HEK293 (cell line): ENCODE measurements at regions not wholly inside any gene's neighbourhood (a gene's known extent, or its start where the extent isn't known, plus 50 kb on each side); places are given as distances from the start of the nearest gene placed in this dataset.

Experiments used
- EGR2 ChIP-seq: fragments of 450-650 bp; formaldehyde crosslinking; IDR thresholded peaks from 2 replicates; pipeline ENCODE4 v1.5.1; 2016; ENCODE audit warnings: low read depth, missing biosample characterization, missing genetic modification characterization
- KLF10 ChIP-seq: fragments of 450-650 bp; IDR thresholded peaks from 2 replicates; pipeline ENCODE4 v1.5.1; 2018; ENCODE audit warnings: missing biosample characterization, mild to moderate bottlenecking, missing genetic modification characterization
- SETDB1 ChIP-seq: IDR thresholded peaks from one replicate; pipeline ENCODE4 v1.6.1; 2017; ENCODE audit warnings: mild to moderate bottlenecking, low read length, moderate library complexity, mixed read lengths; ENCODE audit not compliant: insufficient read length
- TCF7L2 ChIP-seq: IDR thresholded peaks from 2 replicates; pipeline ENCODE4 v1.6.1; 2011; ENCODE audit warnings: low read depth, mild to moderate bottlenecking, inconsistent platforms, low read length, moderate library complexity, borderline replicate concordance
- ZNF19 ChIP-seq: fragments of 450-650 bp; formaldehyde crosslinking; IDR thresholded peaks from 2 replicates; pipeline ENCODE4; 2016; ENCODE audit warnings: missing biosample characterization, missing genetic modification characterization, low read depth
- ZNF362 ChIP-seq: fragments of 450-650 bp; formaldehyde crosslinking; IDR thresholded peaks from 2 replicates; pipeline ENCODE4 v1.5.1; 2016; ENCODE audit warnings: missing biosample characterization, missing genetic modification characterization
- ZNF776 ChIP-seq: fragments of 450-650 bp; formaldehyde crosslinking; IDR thresholded peaks from 2 replicates; pipeline ENCODE4 v1.5.0; 2017; ENCODE audit warnings: missing biosample characterization, missing genetic modification characterization, borderline replicate concordance
- ZNF830 ChIP-seq: fragments of 450-650 bp; IDR thresholded peaks from 2 replicates; pipeline ENCODE4 v1.5.0; 2018; ENCODE audit warnings: missing biosample characterization, missing genetic modification characterization, low read depth, mild to moderate bottlenecking, moderate library complexity
- ZSCAN30 ChIP-seq: fragments of 450-650 bp; IDR thresholded peaks from 2 replicates; pipeline ENCODE4 v1.5.1; 2018; ENCODE audit warnings: missing biosample characterization, mild to moderate bottlenecking, missing genetic modification characterization, moderate library complexity
- TF ChIP-seq, protein P1 (sequence below): fragments of 450-650 bp; formaldehyde crosslinking; IDR thresholded peaks from 2 replicates; pipeline ENCODE4 v1.5.1; 2016; ENCODE audit warnings: missing biosample characterization, missing genetic modification characterization

- no peak for TF ChIP-seq ZNF830 (tag by site-specific recombination)
- TF ChIP-seq EGR2 (tag by site-specific recombination) = no peak
- TF ChIP-seq SETDB1 = no peak
- TF ChIP-seq TCF7L2 = no peak
- TF ChIP-seq ZSCAN30 (tag by site-specific recombination) = no peak
- no peak for TF ChIP-seq ZNF19 (tag by site-specific recombination)
- TF ChIP-seq KLF10 (tag by site-specific recombination) = no peak
- no peak for TF ChIP-seq ZNF362 (tag by site-specific recombination)
- TF ChIP-seq, protein P1, sequence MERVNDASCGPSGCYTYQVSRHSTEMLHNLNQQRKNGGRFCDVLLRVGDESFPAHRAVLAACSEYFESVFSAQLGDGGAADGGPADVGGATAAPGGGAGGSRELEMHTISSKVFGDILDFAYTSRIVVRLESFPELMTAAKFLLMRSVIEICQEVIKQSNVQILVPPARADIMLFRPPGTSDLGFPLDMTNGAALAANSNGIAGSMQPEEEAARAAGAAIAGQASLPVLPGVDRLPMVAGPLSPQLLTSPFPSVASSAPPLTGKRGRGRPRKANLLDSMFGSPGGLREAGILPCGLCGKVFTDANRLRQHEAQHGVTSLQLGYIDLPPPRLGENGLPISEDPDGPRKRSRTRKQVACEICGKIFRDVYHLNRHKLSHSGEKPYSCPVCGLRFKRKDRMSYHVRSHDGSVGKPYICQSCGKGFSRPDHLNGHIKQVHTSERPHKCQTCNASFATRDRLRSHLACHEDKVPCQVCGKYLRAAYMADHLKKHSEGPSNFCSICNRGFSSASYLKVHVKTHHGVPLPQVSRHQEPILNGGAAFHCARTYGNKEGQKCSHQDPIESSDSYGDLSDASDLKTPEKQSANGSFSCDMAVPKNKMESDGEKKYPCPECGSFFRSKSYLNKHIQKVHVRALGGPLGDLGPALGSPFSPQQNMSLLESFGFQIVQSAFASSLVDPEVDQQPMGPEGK (tag by site-specific recombination) = no peak
- TF ChIP-seq ZNF776 (tag by site-specific recombination) = no peak
These were observed 89.3 kb downstream of the HTR1B start for GRCh38 chr6:77373955-77374354.
